GM19467 (cell line): ENCODE measurements at regions not wholly inside any gene's neighbourhood (a gene's known extent, or its start where the extent isn't known, plus 50 kb on each side); places are given as distances from the start of the nearest gene placed in this dataset.
"Not testable (repeated sequence)": the region's sequence is repeated elsewhere in the genome, so short reads cannot be mapped to it uniquely, and the experiment has no call there.

Experiments used
- ATAC-seq: cut with Tn5 transposase; IDR thresholded peaks from one replicate; pipeline ENCODE4 v1.9.1; 2021; ENCODE audit warnings: mild to moderate bottlenecking, moderate library complexity; ENCODE audit not compliant: unreplicated experiment

DNA sequence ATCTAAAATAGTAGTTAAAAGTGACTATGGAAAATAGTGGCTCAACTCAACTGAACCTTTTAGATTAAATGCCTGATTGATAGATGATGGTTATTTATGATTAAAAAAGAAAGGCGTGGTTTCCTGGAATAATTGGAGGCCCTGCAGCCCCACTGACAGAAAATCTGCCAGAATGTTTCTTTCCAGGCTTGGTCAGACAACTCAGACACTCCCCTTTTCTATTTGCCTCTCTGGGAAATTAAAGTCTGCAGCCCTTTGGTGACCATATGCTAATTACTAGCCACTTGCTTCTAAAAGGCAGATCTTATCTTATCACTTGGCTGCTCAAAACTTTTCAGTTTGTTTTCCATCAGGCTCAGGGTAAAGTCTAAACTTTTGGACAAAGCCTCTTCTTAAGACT lies 506.0 kb downstream of the TMEM114 start:
- no peak for ATAC-seq

DNA sequence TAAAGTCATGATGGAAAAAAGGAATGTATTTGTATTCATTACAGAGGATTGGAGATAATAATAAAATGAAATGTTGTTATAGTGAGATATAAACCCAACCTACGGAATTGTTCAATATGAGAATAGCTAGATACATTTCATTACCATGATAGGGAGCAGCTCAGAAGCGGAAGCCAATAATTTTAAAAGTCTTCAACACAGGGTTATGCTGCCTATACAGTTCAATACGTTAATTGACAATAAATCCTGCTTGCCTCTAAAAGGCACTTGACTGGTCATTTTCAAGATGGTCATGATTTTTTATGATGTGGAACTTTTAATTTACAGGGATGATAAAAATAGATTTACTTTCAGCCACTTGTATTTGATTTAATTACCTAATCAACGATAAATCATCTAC lies 506.8 kb downstream of the TMEM114 start:
- no peak for ATAC-seq

DNA sequence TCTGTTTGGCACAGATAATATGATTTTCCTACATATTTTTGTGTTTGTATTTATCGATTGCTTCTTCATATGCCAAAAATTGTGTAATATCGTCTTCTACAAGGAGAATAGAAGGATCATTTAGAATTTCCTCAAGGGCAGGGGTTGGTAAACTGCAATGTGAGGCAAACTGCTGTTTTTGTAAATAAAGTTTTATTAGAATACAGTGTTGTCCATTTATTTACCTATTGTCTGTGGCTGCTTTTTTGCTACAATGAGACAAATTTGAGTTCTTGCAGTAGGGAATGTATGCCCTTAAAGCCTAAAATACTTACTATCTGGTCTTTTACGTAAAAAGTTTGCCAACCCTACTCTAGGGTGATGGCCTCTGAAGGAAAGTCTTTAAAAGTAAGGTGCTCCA lies 509.5 kb downstream of the TMEM114 start:
- no peak for ATAC-seq

DNA sequence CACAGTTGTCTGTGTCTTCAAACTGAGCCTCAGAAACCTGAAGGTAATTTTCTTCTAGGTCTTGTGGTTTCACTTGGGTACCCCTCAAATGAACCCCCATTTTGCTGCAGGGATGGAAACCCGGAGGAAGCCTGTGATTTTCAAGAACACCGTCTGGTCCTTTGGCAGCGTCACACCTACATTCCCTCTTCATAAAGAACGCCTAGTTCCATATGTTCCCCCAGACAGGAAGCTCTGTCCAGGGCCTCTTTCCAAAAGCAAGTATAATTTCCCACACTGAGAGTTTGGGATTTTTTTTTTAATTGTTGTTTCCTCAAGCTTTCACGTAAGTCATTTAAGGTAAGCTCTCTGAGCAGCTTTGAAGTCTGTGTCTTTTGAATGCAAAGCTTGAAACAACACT lies 515.0 kb downstream of the TMEM114 start:
- no peak for ATAC-seq

DNA sequence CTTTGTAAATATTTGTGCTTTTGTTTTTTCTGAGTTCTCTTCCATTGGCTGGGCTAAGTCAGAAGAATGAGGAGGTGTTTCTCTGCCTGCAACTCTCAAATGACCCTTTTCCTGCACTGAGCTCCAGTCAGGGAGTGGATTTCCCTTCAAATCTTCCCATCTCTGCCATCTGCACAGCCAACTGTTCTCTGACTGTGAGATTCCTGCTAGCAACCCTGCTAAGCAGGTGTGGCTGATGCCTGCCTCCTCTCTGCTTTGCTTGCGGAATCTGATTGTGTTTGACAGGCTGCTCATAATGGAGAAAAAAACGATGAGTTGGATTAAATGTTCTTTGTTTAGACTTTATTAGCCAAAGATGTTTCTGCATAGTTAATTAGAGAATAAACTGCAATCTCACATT lies 519.8 kb downstream of the TMEM114 start:
- no peak for ATAC-seq

DNA sequence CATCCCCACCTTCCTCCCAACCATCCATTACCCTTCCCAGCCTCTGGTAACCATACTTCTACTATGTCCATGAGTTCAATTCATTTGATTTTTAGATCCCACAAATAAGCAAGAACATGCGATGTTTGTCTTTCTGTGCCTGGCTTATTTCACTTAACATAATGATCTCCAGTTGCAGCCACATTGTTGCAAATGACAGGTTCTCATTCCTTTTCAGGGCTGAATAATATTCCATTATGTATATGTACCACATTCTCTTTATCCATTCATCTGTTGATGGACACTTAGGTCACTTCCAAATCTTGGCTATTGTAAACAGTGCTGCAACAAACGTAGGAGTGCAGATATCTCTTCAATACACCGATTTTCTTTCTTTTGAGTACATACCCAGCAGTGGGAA lies 522.1 kb downstream of the TMEM114 start:
- ATAC-seq: not testable (repeated sequence)

DNA sequence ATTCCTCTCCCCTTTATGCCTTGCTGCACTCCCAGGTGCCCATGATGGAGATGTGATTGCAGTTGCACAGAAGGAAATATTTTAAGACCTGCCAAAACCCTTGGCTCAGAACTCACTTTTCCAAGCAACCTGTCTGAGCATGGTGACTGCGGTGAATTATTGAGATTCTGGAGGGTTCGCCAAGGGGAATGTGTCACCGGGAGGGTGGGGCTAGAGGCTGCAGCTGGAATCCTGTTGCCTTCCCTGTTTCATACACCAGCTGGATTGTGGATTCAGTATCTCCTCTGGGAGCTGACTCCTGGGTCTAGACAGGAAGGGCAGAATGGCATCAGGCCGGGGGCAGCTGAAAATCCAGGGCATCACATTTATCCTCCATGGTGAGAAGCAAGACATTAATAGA lies 527.2 kb downstream of the TMEM114 start:
- no peak for ATAC-seq

DNA sequence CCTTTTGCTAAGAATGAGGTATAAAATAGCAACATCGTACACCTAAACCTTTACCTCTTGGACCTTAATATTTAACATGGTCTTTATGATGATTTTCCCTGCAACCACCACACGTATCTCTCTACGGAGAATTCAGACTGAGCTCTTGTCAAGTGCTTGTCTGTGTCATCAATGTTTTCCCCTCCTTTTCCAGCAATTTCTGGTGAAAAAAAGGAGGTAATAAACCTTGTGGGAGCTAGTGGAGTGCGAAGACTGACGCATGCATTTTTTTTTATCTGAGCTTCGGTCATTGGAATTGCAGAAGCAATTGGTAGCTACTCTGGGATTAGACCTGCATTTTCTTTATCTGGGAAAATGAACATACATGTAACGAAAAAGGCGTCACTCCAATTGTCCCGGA lies 527.6 kb downstream of the TMEM114 start:
- ATAC-seq: no peak

DNA sequence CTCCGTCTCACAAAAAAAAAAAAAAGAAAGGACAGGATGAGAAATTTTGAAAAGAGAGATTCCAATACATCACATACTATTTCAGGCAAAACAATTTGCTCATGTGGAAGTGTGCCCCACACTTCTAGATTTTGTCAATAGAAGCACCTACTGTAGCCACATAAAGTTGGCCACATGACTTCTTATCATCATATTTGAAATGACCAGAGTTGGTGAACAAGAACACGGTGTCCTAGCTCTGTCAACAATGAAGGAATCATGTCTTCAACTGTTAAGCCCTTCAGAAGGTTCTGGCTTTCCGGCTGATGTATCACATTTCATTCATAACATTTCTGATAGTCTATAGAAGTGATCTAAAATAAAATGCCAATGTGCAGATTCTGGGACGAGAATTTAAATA lies 534.5 kb downstream of the TMEM114 start:
- ATAC-seq: no peak

DNA sequence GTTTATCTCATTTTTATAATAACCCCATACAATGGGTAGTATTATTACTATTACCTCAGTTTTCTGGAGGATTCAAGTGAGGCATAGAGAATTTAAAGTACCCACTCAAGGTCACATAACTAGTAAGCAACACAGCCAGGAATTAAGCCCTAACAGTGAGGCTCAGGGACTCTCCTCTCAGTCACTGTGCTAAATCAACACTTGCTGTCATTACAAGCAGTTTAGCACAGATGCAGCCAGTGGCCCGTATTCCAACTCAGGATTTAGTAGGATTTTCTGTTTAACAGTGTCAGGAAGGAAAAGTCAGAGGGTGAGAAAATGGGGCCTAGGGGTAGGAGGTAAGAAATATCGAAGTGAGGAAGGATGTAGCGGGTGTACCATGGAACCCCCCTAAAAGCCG lies 536.9 kb downstream of the TMEM114 start:
- no peak for ATAC-seq

DNA sequence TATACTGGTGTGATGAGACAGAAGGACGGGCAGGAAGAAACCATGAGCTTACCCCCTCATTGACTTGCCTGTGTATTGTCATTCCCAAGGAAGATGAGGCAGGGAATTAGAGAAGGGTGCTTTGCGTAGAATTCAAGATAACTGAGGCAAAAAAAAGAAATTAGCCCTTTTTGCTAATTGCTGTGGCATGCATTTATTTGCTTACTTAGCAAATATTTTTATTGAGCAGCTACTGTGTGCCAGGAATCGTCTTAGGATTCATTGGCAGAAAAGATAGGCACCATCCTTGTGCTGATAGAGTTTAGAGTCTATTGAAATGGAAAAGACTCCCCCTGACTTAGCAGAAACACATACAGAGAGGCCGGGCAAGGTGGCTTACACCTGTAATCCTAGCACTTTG lies 541.9 kb downstream of the TMEM114 start:
- no peak for ATAC-seq

DNA sequence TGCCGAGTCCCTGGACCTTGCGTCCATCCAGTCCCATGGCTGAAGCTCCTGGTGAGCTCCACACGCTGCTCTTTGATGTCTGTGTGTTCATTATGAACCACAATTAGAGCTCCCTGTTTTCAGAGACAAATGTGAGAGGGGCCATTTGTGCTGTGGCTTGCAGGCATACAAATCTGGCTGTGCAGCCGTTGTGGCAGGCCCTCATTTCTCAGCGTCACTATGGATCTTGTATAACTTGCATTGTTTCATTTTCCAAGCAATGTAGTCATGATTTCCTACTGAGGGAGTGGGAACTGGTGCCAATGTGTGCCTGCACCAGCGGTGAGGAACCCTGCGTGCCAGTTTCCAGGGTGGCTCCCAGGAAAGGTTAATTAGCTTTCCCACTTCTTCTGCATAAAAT lies 542.6 kb downstream of the TMEM114 start:
- no peak for ATAC-seq

DNA sequence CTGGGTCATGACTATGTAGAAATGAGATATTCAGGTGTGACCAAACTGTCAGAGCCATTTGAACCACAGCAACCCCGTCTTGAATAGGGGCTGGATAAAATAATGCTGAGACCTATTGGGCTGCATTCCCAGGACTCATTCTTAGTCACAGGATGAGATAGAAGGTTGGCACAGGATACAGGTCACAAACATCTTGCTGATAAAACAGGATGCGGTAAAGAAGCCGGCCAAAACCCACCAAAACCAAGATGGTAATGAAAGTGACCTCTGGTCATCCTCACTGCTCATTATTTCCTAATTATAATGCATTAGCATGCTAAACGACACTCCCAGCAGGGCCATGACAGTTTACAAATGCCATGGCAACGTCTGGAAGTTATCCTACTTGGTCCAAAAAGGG lies 545.5 kb downstream of the TMEM114 start:
- no peak for ATAC-seq

DNA sequence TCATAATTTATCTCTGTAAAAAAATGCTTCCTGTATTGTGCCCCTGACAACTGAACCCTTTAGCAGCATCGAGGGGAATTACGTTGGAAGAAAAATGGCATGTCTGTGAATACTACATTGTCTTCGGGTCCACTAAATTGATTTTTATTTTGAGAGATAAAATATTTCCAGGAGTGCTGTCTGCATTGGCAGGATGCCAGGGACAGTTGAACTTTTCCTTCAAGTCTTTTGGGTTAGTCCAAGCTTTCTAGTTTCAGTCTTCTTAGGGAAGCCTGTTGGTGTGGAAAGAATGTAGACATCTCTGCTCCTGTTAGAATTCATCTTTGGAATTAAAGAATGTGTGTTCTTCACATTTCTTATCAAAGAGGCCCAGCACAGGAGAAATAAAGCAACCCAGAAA lies 557.9 kb downstream of the TMEM114 start:
- no peak for ATAC-seq

DNA sequence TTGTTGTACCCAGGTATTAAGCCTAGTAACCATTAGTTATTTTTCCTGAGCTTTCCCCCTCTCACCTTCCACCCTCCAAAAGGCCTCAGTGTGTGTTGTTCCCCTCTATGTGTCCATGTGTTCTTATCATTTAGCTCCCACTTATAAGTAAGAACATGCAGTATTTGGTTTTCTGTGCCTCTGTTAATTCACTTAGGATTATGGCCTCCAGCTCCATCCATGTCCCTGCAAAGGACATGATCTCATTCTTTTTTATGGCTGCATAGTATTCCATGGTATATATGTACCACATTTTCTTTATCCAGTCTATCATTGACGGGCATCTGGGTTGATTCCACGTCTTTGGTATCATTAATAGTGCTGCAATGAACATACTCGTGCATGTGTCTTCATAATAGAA lies 560.3 kb downstream of the TMEM114 start:
- not testable (repeated sequence) for ATAC-seq

DNA sequence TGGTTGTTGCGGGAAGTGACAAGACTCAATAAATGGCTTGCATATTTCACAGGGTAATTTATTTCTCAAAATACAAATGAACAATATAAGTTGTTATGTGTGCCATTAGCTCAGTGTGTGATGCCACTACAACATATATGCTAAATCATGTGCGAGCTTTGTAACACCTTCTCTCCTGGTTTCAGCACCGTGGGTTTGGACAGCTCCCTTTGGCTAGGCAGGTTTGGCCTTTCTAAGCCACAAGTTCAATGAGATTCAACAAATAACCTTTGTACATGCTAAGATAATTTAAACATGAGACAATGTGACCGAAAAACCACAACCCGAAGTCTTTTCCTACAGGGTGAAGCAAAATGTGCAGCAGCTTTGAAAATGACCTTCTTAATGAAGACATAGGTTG lies 563.9 kb downstream of the TMEM114 start:
- no peak for ATAC-seq

DNA sequence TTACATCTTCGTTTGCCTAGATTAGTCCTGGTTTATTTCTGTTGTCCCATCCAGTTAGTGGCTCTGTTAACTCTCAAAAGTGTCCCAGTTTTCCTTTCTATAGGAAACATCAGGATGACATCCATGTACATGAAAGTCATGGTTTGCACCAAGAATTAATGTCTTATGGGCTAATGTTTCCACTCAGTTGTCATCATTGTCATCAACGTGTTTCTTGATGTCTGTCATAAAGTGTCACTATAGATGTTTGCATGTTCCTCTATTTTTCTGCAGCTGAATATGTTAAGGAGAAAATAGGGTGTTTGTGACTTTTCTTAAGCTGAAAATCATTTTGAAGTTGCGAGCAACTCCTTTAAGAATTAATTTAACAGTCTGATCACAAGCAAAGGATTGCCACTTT lies 567.0 kb downstream of the TMEM114 start:
- no peak for ATAC-seq

DNA sequence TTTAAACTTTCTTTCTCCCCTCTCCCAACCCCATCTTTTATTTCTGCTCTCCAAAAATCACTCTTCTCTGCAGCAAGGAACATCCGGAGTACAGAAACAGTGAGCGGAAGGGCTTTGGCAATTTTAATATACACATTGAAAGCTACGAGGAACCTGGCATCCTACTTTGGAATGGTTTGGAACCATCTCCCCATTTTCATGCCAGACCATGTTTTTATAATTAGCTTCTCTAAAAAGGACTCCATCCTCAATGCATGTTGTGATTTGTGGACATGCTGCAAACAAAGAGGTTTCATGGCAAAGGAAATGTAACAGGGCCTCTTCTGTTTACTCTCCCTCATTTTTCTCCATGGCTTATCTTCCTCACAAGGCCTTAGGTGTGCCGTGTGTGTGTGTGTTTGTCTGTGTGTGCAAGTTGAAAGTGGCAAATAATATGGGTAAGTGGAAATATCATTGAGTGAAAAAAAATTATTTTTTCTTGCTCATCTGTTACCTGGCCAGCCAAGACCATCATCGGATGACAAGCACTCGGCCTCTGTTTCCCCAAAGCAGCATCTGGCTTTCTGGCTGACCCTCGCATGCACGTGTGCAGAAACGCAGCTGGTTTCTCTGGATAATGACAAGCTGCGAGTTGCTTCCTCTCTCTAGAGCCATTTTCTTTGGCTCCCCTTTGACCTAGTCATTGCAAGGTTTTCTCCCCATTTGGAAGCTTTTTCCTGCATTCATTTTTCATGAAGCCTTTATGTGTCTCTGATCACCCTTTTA lies 585.0 kb downstream of the TMEM114 start:
- ATAC-seq: no peak

DNA sequence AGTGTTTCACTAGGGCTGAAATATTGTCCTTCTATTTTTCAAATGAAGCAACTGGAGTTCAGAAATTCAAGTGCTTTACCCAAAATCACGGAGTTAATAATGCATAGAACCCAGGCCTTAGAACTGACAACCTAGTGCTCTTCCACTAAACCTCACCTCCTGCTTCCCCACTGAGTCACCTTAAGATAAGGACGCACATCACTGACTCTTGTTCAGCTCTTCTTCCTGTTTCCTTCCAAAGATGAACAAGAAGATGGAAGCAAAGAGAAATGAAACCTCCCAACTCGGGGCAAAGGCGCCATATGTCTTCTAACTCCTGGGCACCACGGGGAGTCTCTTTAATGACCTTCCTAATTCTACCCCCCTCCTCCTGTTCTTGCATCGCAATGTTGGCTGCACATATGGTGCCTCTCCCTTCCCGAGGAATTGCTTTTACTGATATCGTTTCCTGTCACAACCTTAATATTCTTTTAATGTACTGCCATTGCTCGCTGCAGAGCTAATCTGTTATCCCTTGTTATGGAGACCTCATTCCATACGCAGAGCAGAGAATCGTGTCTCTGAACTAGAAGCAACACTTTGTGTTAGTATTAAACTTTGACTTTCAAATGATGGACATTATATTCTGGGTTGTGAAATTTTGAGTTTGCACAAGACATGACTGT lies 591.4 kb downstream of the TMEM114 start:
- ATAC-seq: no peak

DNA sequence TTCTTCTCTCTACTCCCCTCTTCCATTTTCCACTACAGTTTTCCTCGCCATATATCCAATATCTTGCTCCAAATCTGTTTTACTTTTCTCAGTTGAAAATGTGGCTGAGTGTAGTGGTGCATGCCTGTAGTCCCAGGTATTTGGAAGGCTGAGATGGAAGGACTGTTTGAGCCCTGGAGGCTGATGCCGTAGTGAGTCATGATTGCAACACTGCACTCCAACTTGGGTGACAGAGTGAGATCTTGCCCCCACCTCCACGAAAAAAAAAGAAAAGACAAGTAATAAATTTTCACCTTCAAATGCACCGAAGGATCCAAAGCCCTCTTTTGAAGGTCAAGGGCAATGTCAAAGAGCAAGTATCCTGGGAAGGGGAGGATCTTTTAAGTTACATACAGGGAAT lies 592.3 kb downstream of the TMEM114 start:
- ATAC-seq: no peak

DNA sequence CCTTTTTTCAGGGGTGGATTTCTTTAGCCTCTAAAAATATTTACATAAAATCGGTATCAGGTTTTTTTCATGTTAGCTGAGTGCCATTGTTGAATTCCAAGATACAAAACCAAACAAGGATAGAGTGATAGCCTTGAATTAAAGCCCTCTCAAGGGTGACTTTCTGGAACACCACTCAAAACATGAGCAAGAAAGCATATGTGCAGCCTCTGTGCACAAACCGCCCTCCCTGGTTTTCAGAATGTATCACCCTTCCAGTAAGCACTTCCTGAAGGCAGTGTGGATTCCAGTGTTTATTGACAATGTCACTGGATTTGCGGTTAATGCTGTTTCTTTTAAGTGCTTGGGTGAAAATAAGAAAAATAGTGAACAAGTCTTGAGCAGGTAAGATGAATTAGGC lies 597.7 kb downstream of the TMEM114 start:
- ATAC-seq: no peak

DNA sequence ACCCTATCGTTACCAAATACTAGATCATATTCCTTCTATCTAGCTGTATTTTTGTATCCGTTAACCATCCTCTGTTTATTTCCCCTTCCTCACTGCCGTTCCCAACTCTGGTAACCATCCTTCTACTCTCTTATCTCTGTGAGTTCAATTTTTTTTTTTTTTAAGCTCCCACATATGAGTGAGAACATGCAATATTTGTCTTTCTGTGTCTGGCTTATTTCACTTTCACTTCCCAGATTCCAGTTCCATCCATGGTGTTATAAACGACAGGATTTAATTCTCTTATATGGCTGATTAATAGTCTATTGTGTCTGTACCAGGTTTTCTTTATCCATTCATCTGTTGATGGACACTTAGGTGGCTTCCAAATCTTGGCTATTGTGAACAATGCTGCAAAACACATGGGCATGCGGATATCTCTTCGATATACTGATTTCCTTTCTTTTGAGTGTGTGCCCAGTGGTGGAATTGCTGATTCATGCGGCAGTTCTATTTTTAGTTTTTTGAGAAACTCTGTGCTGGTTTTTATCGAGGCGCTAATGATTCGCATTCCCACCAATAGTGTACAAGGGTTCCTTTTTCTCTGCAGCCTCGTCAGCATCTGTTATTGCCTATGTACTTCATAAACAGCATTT lies 599.6 kb downstream of the TMEM114 start:
- no peak for ATAC-seq
